ELF-1 (cell line): ENCODE measurements at regions not wholly inside any gene's neighbourhood (a gene's known extent, or its start where the extent isn't known, plus 50 kb on each side); places are given as distances from the start of the nearest gene placed in this dataset.

ENCODE experiments used
- DNase-seq: peaks from one replicate; pipeline ENCODE4 v3.0.0-alpha.2; 2016; ENCODE audit warnings: low read depth, low spot score

DNA sequence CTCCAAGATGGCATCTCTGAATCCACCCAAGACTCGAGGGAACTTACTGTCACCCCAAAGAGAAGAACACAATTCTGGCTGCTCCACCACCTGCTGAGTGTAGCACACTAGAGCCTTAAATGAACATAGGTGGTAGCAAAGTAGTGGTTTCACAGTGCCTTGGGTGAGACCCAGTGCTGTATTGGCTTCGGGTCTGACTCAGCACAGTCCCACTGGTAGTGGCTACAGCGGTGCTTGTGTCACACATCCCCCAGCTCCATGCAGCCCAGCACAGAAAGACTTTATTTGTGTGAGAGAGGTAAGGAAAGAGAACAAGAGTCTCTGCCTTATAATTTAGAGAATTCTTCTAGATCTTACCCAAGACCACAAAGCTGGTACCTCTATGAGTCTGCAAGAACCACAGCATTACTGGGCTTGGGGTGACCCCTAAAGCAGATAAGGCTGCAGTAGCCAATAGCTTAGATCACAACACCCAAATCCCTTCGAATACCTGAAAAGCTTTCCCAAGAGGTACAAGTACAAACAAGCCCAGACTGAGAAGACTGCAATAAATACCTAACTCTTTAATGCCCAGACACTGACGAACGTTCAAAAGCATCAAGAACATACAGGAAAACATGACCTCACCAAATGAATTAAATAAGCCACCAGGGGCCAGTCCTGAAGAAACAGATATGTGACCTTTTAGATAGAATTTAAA lies 83.3 kb upstream of the SLC38A4 start:
- DNase-seq, result no peak

DNA sequence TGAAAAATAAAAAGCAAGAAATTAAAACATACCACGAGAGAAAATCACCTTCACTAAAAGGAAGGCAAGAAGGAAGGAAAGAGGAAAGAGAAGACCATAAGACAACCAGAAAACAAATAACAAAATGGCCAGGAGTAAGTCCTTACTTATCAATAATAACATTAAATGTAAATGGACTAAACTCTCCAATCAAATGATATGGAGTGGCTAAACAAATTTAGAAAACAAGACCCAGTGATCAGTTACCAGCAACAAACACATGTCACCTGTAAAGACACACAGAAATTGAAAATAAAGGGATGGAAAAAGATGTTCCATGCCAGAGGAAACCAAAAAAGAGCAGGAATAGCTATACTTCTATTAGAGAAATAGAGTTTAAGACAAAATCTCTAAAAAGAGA lies 85.0 kb upstream of the SLC38A4 start:
- DNase-seq, result no peak

DNA sequence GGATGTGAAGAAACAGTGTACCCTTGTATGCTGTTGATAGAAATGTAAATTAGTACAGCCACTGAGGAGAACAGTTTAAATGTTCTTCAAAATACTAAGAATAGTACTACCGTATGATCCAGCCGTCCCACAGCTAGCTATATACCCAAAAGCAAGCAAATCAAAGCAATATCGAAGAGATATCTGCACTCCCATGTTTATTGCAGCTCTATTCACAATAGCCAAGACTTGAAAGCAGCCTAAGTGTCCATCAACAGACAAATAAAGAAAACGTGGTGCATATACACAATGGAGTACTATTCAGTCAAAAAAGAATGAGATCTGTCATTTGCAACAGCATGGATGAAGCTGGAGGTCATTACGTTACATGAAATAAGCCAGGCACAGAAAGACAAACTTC lies 88.5 kb upstream of the SLC38A4 start:
- DNase-seq, result no peak

DNA sequence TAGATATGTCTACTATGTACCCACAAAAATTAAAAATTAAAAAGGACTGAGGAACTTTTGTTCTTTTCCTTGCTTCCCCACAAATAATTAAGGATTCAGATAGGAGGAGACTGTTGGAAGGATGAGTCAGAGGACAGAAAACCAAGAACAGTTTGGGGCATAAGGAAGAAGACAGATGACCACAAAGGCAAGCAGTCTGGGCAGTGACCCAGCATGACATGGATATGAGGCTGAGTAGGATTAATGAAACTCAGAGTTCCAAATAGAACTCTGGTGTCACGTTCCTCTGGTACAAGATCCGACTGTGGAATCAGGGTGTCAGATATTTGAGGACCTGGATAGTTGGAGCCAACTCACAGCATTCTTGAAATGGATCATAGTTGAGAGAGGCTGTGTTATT lies 89.3 kb upstream of the SLC38A4 start:
- no peak for DNase-seq

DNA sequence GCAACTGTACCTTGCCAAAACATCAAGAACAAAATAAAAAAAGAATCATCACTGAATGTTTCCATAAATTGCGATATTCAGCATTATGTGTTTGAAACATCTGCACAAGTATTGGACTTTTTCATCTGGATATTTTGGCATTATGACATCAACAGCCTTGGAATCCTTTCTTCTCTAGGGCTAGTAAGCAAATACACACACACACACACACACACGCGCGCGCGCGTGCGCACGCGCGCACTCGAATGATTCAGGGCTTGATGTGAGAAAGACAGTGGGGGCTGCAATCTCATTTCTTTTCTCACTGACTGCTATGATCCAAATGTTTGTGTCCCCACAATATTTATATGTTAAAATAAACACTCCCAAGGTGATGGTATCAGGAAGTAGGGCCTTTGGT lies 90.0 kb upstream of the SLC38A4 start:
- DNase-seq, result no peak

DNA sequence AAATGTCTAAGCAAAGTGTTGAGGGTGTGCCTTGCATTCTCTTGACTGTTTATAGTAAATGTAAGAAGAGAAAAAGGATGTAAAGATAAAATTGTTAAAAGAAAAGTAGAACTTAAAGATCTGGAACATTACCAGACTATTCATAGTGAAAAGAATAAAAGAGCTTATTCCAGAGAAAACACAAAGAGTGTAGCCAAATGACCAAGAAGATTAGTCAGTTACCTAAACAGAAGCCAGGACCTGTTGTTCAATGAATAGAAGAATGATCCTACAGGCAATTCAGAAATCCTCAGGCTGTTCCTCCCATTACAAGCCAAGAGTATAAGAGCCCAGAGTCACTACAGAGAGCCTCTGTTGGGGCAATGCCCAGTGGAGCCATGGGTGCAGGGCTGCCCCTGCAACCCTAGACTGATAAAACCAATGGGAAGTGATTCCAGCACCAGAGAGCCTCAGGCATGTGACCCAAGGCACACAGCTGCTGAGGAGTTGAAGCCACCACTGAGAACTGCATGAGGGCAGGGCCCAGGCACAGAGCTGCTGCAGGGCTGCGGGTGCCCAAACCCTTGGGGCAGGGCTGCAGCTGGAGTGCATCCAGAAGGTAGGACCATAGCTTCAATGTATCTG lies 91.1 kb upstream of the SLC38A4 start:
- no peak for DNase-seq

DNA sequence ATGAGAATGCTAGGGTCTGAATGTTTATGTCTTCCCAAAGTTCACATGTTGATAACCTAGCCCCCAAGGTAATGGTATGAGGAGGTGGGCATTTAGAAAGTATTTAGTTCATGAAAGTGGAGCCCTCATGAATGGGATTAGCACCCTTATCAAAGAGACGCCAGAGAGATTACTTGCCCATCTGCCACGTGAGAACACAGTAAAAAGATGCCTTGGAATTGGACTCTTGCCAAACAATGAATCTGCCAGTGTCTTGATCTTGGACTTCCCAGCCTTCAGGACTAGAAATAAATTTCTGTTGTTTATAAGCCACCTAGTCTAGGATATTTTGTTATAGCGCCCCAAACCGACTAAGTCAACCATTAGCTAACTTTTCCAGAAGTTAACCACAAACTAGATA lies 92.0 kb upstream of the SLC38A4 start:
- no peak for DNase-seq

DNA sequence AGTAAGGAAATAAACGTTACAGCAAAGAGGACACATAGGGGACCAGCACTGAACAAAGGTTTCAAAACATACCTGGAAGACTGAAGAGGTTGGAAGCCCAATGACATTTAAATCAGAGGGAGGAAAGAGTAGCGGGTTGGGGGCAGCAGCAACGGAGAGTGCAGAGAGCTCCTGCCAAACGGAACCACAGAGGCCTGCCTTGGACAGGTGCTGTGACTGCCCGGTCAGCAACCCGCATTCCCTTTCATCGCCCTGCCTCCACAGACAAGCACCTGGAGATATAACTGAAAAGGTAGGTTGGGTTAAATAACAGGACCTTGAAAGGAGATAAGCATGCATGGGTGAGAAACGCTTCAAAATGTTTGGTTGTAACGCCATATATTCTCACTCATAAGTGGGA lies 92.8 kb upstream of the SLC38A4 start:
- DNase-seq, result no peak

DNA sequence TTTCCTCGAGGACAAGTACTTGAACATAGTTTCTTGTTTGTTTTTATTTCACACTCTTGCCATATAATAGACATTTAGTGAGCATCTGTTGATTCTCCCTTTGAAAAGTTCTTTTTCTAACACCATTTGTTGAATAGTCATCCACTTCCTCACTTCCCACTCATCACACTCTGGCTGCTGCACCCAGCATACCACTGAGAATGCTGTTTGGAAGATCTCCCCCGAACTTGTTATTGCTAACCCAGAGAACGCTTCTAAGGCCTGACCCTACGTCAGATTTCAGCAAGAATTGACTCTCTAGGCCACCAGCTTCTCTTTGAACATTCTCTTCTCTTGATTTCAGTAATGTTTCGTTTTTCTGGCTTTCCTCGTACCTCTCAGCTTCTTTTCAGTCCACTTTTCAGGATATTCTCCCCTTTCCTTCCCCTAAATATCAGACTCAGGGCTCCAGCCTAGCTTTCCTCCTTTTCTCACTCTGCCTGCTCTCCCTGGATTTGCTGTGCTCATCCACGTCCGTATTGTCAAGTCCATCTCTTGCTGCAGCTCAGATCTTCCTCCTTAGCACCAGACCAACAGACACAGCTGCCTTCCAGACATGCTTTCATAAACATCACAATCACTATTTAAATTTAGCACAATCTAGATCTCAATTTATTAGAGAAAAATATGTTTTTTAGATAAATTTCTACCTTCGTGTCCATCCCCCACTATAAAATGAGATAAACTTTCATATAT lies 94.0 kb upstream of the SLC38A4 start:
- DNase-seq, result no peak

DNA sequence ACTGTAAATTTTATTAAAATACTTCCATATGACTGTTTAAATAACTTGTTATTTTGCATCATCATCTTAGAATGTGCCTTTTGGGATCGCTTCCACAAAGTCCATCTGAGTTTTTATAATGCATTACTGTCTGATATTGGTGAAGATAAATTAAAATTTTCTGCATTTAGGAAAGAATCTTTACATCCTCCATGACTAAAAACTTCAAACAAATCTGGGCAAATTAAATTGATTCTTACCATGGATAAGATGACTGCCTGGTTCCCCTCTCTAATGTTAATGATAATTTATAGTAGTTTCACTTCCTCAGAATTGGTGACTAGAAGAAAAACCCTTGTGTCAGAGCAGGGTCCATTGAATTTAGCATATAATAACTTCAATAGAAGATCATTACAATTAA lies 94.7 kb upstream of the SLC38A4 start:
- no peak for DNase-seq

DNA sequence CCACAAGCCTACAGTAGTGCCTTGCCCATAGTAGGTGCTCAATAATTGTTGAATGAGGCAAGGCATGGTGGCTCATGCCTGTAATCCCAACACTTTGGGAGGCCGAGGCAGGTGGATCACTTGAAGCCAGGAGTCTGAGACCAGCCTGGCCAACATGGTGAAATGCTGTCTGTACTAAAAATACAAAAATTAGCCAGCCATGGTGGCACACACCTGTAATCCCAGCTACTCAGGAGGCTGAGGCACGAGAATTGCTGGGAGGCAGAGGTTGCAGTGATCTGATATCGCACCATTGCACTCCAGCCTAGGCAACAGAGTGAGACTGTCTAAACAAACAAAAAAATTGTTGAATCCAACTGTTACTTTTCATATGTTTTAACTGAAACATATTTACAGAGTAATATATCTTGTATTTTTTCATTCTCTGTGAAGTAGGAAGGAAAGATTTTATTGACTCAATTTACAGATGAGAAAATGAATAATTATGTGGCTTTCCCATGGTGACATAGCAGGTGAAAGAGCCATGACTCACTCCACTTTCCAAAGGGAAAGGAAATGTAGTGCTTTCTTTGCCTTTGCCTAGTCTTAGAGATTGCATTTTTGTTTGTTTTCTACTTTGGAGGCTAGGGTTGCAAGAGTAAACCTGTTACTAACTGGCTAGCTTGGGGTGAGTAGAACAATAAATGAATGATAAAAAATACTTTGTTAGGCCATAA lies 95.4 kb upstream of the SLC38A4 start:
- DNase-seq, result no peak

DNA sequence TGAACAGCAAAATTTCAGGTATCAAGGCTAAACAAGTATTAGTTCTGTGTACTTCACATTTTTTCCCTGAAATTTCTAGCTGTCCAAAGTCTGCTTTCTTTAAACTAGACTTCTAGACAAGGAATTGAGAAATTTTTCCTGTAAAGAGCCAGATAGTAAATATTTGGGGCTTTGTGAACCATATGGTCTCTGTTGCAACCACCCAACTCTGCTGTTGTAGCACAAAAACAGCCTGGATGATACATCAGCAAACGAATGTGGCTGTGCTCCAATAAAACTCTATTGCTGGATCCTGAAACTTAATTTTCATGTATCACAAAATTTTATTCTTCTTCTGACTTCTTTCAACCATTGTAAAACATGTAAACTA lies 96.0 kb upstream of the SLC38A4 start:
- no peak for DNase-seq

DNA sequence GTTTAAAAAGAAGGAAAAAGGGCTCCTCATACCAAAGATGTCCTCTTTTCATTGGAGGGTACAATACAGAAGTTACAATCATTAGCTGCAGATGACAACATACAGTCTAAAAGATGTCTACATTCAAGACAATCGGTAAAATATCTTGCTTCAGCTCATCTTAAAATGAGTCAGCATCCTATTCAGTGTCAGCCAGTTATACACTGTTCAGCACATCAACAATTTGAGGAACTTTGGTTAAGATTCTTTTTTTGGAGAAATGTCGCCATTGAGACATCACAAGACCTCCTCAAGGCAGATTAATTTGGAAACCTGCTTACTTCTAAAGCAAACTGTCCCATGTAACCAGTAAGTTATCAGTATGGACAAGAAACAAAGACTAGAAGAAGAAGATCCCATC lies 100.7 kb upstream of the SLC38A4 start:
- no peak for DNase-seq

DNA sequence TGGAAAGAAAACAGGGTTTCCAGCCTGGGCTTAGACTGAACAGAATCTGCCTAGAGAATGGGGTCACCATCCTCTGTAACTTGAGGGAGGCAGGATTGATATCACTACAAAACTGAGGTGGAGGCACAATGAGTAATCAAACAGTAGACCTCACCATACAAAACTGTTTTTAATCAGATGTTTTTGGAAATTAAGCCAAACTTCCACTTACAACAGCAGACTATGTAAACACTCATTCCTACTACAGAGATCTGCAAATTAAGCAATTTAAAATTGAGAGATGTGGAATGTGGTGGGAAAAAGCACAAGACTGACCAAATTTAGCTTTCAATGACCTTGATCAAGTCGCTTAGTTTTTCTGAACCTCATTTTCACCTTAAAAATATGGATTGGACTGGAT lies 104.3 kb upstream of the SLC38A4 start:
- no peak for DNase-seq

DNA sequence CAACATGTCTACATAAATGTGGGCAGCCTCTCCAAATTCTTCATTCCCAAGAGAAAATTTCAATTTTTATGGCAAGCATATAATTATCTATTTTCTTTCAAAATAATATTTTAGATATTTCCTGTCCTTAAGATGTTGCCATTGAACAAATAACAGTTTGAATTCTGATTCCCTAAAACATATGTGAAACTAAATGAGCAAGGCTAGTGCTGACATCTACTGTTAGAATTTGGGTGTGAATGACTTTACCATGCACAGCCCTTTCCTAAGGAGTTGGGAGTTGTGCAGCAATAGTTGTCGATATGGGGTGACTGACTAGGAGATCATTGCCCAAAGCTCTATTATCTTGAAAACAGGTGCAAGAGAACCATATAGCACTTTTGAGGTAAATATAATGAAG lies 108.2 kb upstream of the SLC38A4 start:
- DNase-seq, result no peak

DNA sequence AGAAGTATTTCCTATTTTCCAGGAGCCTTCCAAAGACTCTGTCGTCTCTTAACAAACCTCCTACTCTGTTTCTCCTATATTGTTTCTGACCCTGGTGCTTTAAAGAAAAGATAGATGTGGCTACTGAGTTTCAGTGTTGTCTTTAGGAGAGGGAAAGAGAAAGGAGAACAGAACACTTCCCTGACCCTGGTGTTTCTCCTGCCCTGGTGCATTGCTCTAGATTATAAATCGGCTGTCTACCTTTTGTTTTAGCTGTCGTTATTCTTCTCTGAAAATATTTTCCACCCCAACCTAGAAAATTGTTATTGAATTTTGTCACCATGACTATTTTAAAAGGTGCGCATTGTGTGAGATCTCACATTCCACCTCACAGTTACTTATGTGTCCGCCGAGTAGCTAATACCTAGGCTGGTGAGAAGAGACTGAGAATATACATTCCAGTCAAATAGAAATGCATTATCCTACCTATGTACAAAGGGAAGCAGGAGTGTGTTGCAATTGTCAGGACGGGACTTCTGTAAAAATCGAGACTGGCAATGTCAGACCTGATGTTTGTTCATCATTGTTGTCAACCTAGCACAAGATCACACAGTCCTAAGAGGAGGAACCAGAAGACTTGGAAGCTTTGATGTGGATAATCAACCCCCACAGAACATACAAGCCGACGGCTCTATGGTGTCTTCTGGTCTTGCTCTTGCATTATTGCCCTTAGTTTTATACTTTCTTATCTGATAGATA lies 108.7 kb upstream of the SLC38A4 start:
- no peak for DNase-seq

DNA sequence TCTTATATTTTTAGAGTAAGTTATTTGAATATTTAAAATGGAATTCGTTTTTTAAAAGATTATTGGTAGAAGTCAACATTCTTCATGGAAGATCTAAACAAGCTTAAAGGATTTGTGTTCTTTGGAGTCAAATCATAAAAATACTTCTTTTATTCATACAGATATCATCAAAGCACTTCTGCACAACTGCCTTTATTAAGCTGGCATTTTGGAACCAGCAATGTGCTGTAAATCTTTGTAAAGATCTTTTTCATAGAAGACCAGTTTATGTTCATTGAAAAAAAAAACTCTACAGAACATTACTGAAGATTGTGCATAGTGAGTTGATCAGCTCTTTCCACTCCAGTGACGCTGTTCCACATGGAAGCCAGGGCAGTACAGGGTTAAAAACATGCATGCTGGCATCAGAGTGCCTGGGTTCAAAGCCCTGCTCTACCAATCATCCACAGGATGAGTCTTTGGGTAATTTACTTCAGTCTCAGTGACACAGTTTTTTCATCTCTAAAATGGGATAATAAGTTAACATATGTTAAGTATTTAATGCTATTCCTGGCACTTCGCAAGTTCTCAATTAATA lies 109.6 kb upstream of the SLC38A4 start:
- no peak for DNase-seq

DNA sequence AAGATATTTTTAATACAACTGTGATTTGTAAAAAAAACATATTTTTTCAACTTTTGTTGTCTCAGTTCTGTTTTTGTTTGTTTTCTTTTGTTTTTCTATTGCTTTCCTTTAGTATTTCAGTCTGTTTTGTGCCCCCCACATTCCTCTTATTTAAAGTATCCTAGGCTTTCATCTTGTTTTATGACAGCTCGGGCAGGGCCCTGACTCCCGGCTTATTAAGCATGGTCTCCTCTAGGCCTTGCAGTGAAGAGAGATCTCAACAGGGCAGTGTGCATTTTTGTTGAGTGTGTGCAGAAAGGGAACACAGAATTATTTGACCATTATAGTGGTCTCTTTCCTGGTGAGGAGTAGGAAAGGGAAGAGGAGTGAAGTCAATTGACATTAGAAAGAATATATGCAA lies 110.2 kb upstream of the SLC38A4 start:
- DNase-seq, result no peak

DNA sequence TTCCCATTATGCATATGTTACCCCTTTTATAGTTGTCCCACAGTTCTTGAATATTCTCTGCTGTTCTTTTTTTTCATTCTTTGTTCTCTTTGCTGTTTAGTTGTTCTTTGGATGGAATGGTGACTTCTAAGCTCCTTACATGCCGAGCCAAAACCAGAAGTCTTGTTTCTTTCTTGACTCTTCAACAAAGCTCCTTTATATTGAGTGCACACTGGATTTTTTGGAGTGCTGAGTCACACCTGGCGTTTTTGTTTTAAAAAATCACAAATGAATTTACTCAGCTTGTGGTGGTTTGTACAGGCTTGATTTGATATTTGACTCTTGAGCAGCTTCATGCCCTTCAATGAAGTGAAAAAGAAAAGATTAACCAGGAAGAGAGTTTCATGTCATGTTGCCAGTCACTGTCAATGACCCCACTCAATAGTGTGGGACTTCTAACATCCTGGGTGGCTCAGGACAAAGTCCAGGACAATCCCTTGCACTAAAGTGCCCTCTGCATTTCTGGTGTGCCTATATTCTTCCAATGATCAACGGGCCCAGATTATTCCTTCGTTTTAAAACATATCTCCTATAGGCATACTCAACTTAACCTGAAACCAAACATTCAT lies 112.4 kb upstream of the SLC38A4 start:
- DNase-seq, result no peak

DNA sequence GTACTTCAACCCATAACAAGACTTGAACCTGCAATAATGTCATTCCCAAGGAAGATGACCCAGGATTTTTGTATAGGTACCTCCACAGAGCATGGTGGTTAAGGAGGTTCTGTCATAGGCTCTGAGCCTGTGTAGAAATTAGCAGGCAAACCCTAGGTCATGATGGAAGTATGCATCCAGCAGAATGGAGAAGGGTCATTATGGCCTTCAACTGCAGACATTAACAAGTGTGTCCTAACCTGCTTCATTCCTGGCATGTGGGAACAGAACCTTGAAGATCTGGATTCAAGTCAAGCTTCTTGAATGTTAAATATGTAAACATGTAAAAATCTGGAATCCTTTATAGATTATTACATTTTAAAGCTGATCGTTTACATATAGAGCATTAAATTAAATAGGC lies 116.2 kb upstream of the SLC38A4 start:
- DNase-seq, result no peak

DNA sequence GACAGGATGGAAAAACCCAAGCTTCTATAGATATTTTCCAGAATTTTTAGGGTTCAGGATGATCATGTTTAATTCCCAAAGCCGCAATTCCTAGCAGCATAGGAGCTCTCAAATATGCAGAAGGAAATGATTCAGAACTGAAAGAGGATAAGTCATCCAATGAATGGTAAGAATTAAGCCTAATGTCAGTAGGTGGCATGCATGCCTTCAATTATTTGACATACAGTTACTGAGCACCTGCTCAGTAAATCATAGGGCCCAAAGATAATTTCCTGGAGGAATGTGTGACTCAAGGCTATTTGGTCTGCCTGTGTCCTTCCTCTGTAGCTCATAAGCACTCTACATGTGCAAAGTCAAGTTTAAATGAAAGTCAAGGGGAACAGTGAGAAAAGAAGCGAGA lies 116.8 kb upstream of the SLC38A4 start:
- no peak for DNase-seq
